ENCODE measurements at regions not wholly inside any gene's neighbourhood (a gene's known extent, or its start where the extent isn't known, plus 50 kb on each side); places are given as distances from the start of the nearest gene placed in this dataset.

GRCh38 chr9:103410059-103410458, 414.9 kb downstream of the CYLC2 start:
- no peak for DNase-seq (ENCODE audit: low read depth)
- no peak for TF ChIP-seq CTCF (IDR thresholded peaks at IDR 0.05; ENCODE audit: insufficient read depth, low read depth, low read length, missing control alignments)
- no peak overlapping the region for H3K4me3 ChIP-seq (ENCODE audit: low read depth, low read length)

- no peak for TF ChIP-seq CTCF (IDR thresholded peaks at IDR 0.05; ENCODE audit: insufficient read depth, low read depth, low read length, missing control alignments)
- DNase-seq (ENCODE audit: low read depth): no peak
- H3K4me3 ChIP-seq (ENCODE audit: low read depth, low read length): no peak overlapping the region
Measured at GRCh38 chr9:103427696-103428095, 432.6 kb downstream of the CYLC2 start.

GRCh38 chr9:103430469-103430868, 435.3 kb downstream of the CYLC2 start:
- no peak overlapping the region for H3K4me3 ChIP-seq (ENCODE audit: low read depth, low read length)
- no peak for DNase-seq (ENCODE audit: low read depth)
- no peak for TF ChIP-seq CTCF (IDR thresholded peaks at IDR 0.05; ENCODE audit: insufficient read depth, low read depth, low read length, missing control alignments)

- no peak for TF ChIP-seq CTCF (IDR thresholded peaks at IDR 0.05; ENCODE audit: insufficient read depth, low read depth, low read length, missing control alignments)
- no peak overlapping the region for H3K4me3 ChIP-seq (ENCODE audit: low read depth, low read length)
- DNase-seq (ENCODE audit: low read depth): no peak
Measured at GRCh38 chr9:103431809-103432208, 436.7 kb downstream of the CYLC2 start.

GRCh38 chr9:103444176-103444575, 449.0 kb downstream of the CYLC2 start:
- DNase-seq (ENCODE audit: low read depth): no peak
- no peak overlapping the region for H3K4me3 ChIP-seq (ENCODE audit: low read depth, low read length)
- TF ChIP-seq CTCF (IDR thresholded peaks at IDR 0.05; ENCODE audit: insufficient read depth, low read depth, low read length, missing control alignments): no peak

- no peak for DNase-seq (ENCODE audit: low read depth)
- TF ChIP-seq CTCF (IDR thresholded peaks at IDR 0.05; ENCODE audit: insufficient read depth, low read depth, low read length, missing control alignments): no peak
- no peak overlapping the region for H3K4me3 ChIP-seq (ENCODE audit: low read depth, low read length)
Measured at GRCh38 chr9:103458826-103459225, 463.7 kb downstream of the CYLC2 start.

GRCh38 chr9:103471241-103471640, 476.1 kb downstream of the CYLC2 start:
- TF ChIP-seq CTCF (IDR thresholded peaks at IDR 0.05; ENCODE audit: insufficient read depth, low read depth, low read length, missing control alignments): no peak
- DNase-seq (ENCODE audit: low read depth): no peak
- no peak overlapping the region for H3K4me3 ChIP-seq (ENCODE audit: low read depth, low read length)

Data from GM12865 (cell line).